ENCODE measurements at regions not wholly inside any gene's neighbourhood (a gene's known extent, or its start where the extent isn't known, plus 50 kb on each side); places are given as distances from the start of the nearest gene placed in this dataset.

DNA sequence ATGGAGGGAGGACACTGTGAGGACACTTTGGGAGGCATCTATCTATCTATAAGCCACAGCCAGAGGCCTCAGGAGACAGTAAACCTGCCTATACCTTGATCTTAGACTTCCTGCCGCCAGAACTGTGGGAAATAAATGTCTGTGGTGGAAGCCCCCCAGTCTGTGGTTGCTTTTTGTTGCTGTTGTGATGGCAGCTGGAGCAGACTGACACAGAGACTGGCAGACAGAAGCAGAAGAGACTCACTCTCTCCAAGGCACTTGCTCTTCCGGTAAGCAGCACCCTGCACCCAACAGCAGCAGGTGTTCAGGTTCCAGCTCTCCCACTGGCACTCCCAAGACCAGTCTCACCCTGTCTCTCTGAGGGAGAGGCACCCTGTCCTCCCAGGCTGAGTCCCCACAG is 297.6 kb downstream of the TTLL7 start:
- DNase-seq (no peak), ATAC-seq (no peak)
- no peak overlapping the region for H3K27ac ChIP-seq
- no peaks in the 10 kb centered on the region for H3K36me3 ChIP-seq
- H3K27me3 ChIP-seq (ENCODE audit: low read depth), result no peaks in the 10 kb centered on the region
- no peaks in the 10 kb centered on the region for H3K9me3 ChIP-seq
- no peak for TF ChIP-seq CTCF (IDR thresholded peaks at IDR 0.05)
- no peaks in the 10 kb centered on the region for H3K4me1 ChIP-seq
- no peak overlapping the region for H3K4me3 ChIP-seq
- intact Hi-C loops (cut with DNase I), result no loop called here

DNA sequence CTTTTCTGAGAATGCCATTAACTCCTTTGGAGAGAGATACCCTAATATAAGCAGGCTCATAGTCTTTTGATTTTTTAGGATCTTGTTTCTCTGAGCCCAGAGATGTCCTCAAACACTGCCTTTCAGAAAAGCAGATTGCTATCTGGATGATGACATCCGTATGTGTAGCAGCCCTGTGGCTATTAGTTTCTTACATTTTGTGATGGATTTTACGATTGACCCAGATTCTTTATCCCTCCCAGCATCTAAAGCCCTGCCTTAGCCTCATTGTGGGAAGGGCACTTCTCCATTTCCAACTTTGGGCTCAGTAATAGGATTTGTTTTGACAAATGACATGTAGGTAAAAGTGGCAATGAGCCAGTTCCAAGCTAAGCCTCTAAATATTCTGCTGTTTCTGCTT is 300.3 kb downstream of the TTLL7 start:
- H3K27ac ChIP-seq, result no peak overlapping the region
- H3K4me1 ChIP-seq, result peaks cover 1% of the 10 kb centered on the region
- no peaks in the 10 kb centered on the region for H3K27me3 ChIP-seq (ENCODE audit: low read depth)
- intact Hi-C loops (cut with DNase I), result no loop called here
- no peak overlapping the region for H3K4me3 ChIP-seq
- no peaks in the 10 kb centered on the region for H3K9me3 ChIP-seq
- no peak for DNase-seq
- no peak for ATAC-seq
- TF ChIP-seq CTCF (IDR thresholded peaks at IDR 0.05), result no peak
- no peaks in the 10 kb centered on the region for H3K36me3 ChIP-seq

DNA sequence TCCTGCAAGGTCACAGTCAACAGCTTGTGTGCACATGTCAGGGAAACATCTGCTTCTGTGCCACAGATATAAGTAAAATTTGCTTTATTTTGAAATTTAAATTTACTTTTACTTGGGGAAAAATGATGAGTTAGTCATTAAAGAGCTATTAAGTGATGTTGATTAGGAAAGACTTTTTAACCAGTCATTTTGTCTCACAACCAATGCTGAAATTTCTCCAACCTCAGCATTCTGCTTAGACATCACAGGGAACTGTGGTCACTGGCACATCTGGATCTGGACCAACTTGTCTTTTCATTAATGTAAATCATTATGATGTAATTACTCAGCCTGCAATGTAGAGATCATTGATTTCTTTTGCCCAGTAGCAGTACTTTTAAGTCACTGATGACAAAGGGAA is 301.0 kb downstream of the TTLL7 start:
- Histone ChIP-seq H3K9me3 (no peaks in the 10 kb centered on the region), H3K4me3 (no peak overlapping the region), H3K36me3 (no peaks in the 10 kb centered on the region), H3K27me3 (ENCODE audit: low read depth) (no peaks in the 10 kb centered on the region), H3K27ac (no peak overlapping the region), H3K4me1 (peaks cover 8% of the 10 kb centered on the region)
- no peak for TF ChIP-seq CTCF (IDR thresholded peaks at IDR 0.05)
- intact Hi-C loops (cut with DNase I), result no loop called here
- ATAC-seq (no peak), DNase-seq (no peak)

- H3K27me3 ChIP-seq (ENCODE audit: low read depth), result no peaks in the 10 kb centered on the region
- H3K4me1 ChIP-seq, result peaks cover 8% of the 10 kb centered on the region
- DNase-seq, result no peak
- ATAC-seq, result no peak
- no peak overlapping the region for H3K4me3 ChIP-seq
- no peaks in the 10 kb centered on the region for H3K9me3 ChIP-seq
- H3K27ac ChIP-seq, result no peak overlapping the region
- TF ChIP-seq CTCF (IDR thresholded peaks at IDR 0.05), result no peak
- no peaks in the 10 kb centered on the region for H3K36me3 ChIP-seq
- intact Hi-C loops (cut with DNase I), result no loop called here
Observed at GRCh38 chr1:83697220-83697619, 301.7 kb downstream of the TTLL7 start.

- Histone ChIP-seq H3K27ac (no peak overlapping the region), H3K4me1 (peaks cover 8% of the 10 kb centered on the region), H3K36me3 (no peaks in the 10 kb centered on the region), H3K4me3 (no peak overlapping the region), H3K27me3 (ENCODE audit: low read depth) (no peaks in the 10 kb centered on the region), H3K9me3 (no peaks in the 10 kb centered on the region)
- DNase-seq (no peak), ATAC-seq (no peak)
- intact Hi-C loops (cut with DNase I), result no loop called here
- TF ChIP-seq CTCF (IDR thresholded peaks at IDR 0.05), result no peak
Observed at GRCh38 chr1:83694449-83694848, 304.5 kb downstream of the TTLL7 start.
